ENCODE measurements at regions not wholly inside any gene's neighbourhood (a gene's known extent, or its start where the extent isn't known, plus 50 kb on each side); places are given as distances from the start of the nearest gene placed in this dataset.
A peak's percentile ranks its signal among the peaks of the same experiment; 100 is the strongest.

- peaks cover under 1% of the 10 kb centered on the region for H3K9me3 Mint-ChIP-seq (ENCODE audit: unreplicated experiment)
- ChIA-PET POLR2A (interaction anchor here (0.6 to 2.2 kb wide), 10 partner anchors 8 to 198 kb away, joined by 3 to 6 read pairs (median 3); no protein-coding TSS in a partner anchor), CTCF (interaction anchor here (0.5 to 2.0 kb wide), 8 partner anchors 8 to 941 kb away, joined by 3 to 7 read pairs (median 3); no protein-coding TSS in a partner anchor)
- H3K27ac Mint-ChIP-seq (ENCODE audit: low read depth, unreplicated experiment) = no peak overlapping the region
- peak; percentile 54 for DNase-seq (ENCODE audit: unreplicated experiment)
- H3K36me3 Mint-ChIP-seq (ENCODE audit: insufficient read depth, unreplicated experiment) = no peaks in the 10 kb centered on the region
- peak overlapping the region; percentile 1 for H3K4me3 Mint-ChIP-seq (ENCODE audit: unreplicated experiment)
- TF ChIP-seq CTCF (IDR thresholded peaks at IDR 0.05; ENCODE audit: unreplicated experiment) = no peak
- no TSS peak for BruUV-seq (replicated peaks)
- peaks cover 33% of the 10 kb centered on the region for H3K4me1 Mint-ChIP-seq (ENCODE audit: insufficient read depth, unreplicated experiment)
- intact Hi-C loops (cut with micrococcal nuclease) = no loop called here
- H3K27me3 Mint-ChIP-seq (ENCODE audit: insufficient read depth, unreplicated experiment) = no peaks in the 10 kb centered on the region
Measured at GRCh38 chr12:93982771-93983315, 165.5 kb upstream of the PLXNC1 start.

GRCh38 chr12:93984005-93984404, 164.4 kb upstream of the PLXNC1 start:
- intact Hi-C loops (cut with micrococcal nuclease) = no loop called here
- no peak overlapping the region for H3K27ac Mint-ChIP-seq (ENCODE audit: low read depth, unreplicated experiment)
- no TSS peak for BruUV-seq (replicated peaks)
- ChIA-PET CTCF (interaction anchor here (0.9 to 1.3 kb wide), 2 partner anchors 64 to 415 kb away, joined by 3 read pairs; no protein-coding TSS in a partner anchor), POLR2A (interaction anchor here (0.5 to 2.2 kb wide), 3 partner anchors 10 to 116 kb away, joined by 3 to 6 read pairs (median 3); no protein-coding TSS in a partner anchor)
- no peak overlapping the region for H3K4me3 Mint-ChIP-seq (ENCODE audit: unreplicated experiment)
- no peaks in the 10 kb centered on the region for H3K36me3 Mint-ChIP-seq (ENCODE audit: insufficient read depth, unreplicated experiment)
- no peak for TF ChIP-seq CTCF (IDR thresholded peaks at IDR 0.05; ENCODE audit: unreplicated experiment)
- no peak for DNase-seq (ENCODE audit: unreplicated experiment)
- H3K9me3 Mint-ChIP-seq (ENCODE audit: unreplicated experiment) = no peaks in the 10 kb centered on the region
- H3K4me1 Mint-ChIP-seq (ENCODE audit: insufficient read depth, unreplicated experiment) = peaks cover 24% of the 10 kb centered on the region
- H3K27me3 Mint-ChIP-seq (ENCODE audit: insufficient read depth, unreplicated experiment) = no peaks in the 10 kb centered on the region

- ChIA-PET CTCF (interaction anchor here (0.7 kb wide), 1 partner anchor 508 kb away, joined by 4 read pairs; no protein-coding TSS in a partner anchor), POLR2A (interaction anchor here (0.6 kb wide), 2 partner anchors 32 to 187 kb away, joined by 3 read pairs; no protein-coding TSS in a partner anchor)
- Mint-ChIP-seq H3K36me3 (ENCODE audit: insufficient read depth, unreplicated experiment) (no peaks in the 10 kb centered on the region), H3K4me1 (ENCODE audit: insufficient read depth, unreplicated experiment) (no peaks in the 10 kb centered on the region), H3K27me3 (ENCODE audit: insufficient read depth, unreplicated experiment) (no peaks in the 10 kb centered on the region), H3K27ac (ENCODE audit: low read depth, unreplicated experiment) (no peak overlapping the region), H3K9me3 (ENCODE audit: unreplicated experiment) (peaks cover 7% of the 10 kb centered on the region), H3K4me3 (ENCODE audit: unreplicated experiment) (no peak overlapping the region)
- BruUV-seq (replicated peaks) = no TSS peak
- intact Hi-C loops (cut with micrococcal nuclease) = no loop called here
- no peak for TF ChIP-seq CTCF (IDR thresholded peaks at IDR 0.05; ENCODE audit: unreplicated experiment)
- DNase-seq (ENCODE audit: unreplicated experiment) = no peak
Measured at GRCh38 chr12:93989949-93990348, 158.4 kb upstream of the PLXNC1 start.

GRCh38 chr12:93990832-93991803, 157.3 kb upstream of the PLXNC1 start:
- ChIA-PET POLR2A (interaction anchor here (1.1 kb wide), 1 partner anchor 8 kb away, joined by 3 read pairs; no protein-coding TSS in a partner anchor), CTCF (interaction anchor here (0.6 kb wide), 2 partner anchors 41 to 176 kb away, joined by 3 read pairs; no protein-coding TSS in a partner anchor)
- Mint-ChIP-seq H3K9me3 (ENCODE audit: unreplicated experiment) (peaks cover 7% of the 10 kb centered on the region), H3K4me1 (ENCODE audit: insufficient read depth, unreplicated experiment) (no peaks in the 10 kb centered on the region), H3K27ac (ENCODE audit: low read depth, unreplicated experiment) (no peak overlapping the region), H3K27me3 (ENCODE audit: insufficient read depth, unreplicated experiment) (no peaks in the 10 kb centered on the region), H3K36me3 (ENCODE audit: insufficient read depth, unreplicated experiment) (no peaks in the 10 kb centered on the region), H3K4me3 (ENCODE audit: unreplicated experiment) (no peak overlapping the region)
- no TSS peak for BruUV-seq (replicated peaks)
- intact Hi-C loops (cut with micrococcal nuclease) = no loop called here
- no peak for TF ChIP-seq CTCF (IDR thresholded peaks at IDR 0.05; ENCODE audit: unreplicated experiment)
- no peak for DNase-seq (ENCODE audit: unreplicated experiment)

All from MCF 10A (cell line).